Mesendoderm (in vitro differentiated cells): ENCODE measurements at regions not wholly inside any gene's neighbourhood (a gene's known extent, or its start where the extent isn't known, plus 50 kb on each side); places are given as distances from the start of the nearest gene placed in this dataset.
A peak's percentile ranks its signal among the peaks of the same experiment; 100 is the strongest.

ENCODE experiments used
- DNase-seq: peaks from one replicate; pipeline ENCODE4 v3.0.0; 2013
- H2AK5ac ChIP-seq: 2 replicates; pipeline ENCODE4 v1.6.1; 2013; ENCODE audit warnings: low read length, inconsistent platforms
- H2BK120ac ChIP-seq: 2 replicates; pipeline ENCODE4 v1.6.1; 2013; ENCODE audit warnings: low read depth, mild to moderate bottlenecking, low read length, moderate library complexity, mixed read lengths
- H2BK15ac ChIP-seq: replicated peaks from 2 replicates; pipeline ENCODE4 v1.6.1; 2013; ENCODE audit warnings: low read depth, mild to moderate bottlenecking, moderate library complexity
- H2BK5ac ChIP-seq: 2 replicates; pipeline ENCODE4 v1.6.1; 2013; ENCODE audit warnings: low read length, inconsistent platforms
- H3K18ac ChIP-seq: 2 replicates; pipeline ENCODE4 v1.6.1; 2013; ENCODE audit warnings: mild to moderate bottlenecking, low read length, mixed read lengths
- H3K23ac ChIP-seq: one replicate; pipeline ENCODE4 v1.6.1; 2013; ENCODE audit warnings: low read length
- H3K27ac ChIP-seq: 2 replicates; pipeline ENCODE4 v1.5.1; 2013; ENCODE audit warnings: low read depth, mild to moderate bottlenecking, inconsistent platforms, low read length, moderate library complexity
- H3K27me3 ChIP-seq: 2 replicates; pipeline ENCODE4 v1.6.1; 2013; ENCODE audit warnings: low read length, control low read depth, mild to moderate bottlenecking, inconsistent platforms; ENCODE audit not compliant: insufficient read depth, poor library complexity
- H3K36me3 ChIP-seq: 2 replicates; pipeline ENCODE4 v1.6.1; 2013; ENCODE audit warnings: low read length, inconsistent platforms; ENCODE audit not compliant: control insufficient read depth, insufficient read depth
- H3K4ac ChIP-seq: one replicate; pipeline ENCODE4 v1.6.1; 2013; ENCODE audit warnings: low read depth, mild to moderate bottlenecking, low read length, moderate library complexity
- H3K4me1 ChIP-seq: 2 replicates; pipeline ENCODE4 v1.6.1; 2013; ENCODE audit warnings: low read depth, low read length, inconsistent platforms; ENCODE audit not compliant: control insufficient read depth
- H3K4me2 ChIP-seq: 2 replicates; pipeline ENCODE4 v1.6.1; 2013; ENCODE audit warnings: low read length
- H3K4me3 ChIP-seq: 2 replicates; pipeline ENCODE4 v1.5.1; 2013; ENCODE audit warnings: mild to moderate bottlenecking, low read length
- H3K56ac ChIP-seq: one replicate; pipeline ENCODE4 v1.6.1; 2013; ENCODE audit warnings: low read length
- H3K79me1 ChIP-seq: 2 replicates; pipeline ENCODE4 v1.6.1; 2013; ENCODE audit warnings: low read length, inconsistent platforms
- H3K79me2 ChIP-seq: 2 replicates; pipeline ENCODE4 v1.6.1; 2013; ENCODE audit warnings: mild to moderate bottlenecking, low read length; ENCODE audit not compliant: control insufficient read depth, insufficient read depth
- H3K9ac ChIP-seq: 2 replicates; pipeline ENCODE4 v1.6.1; 2013; ENCODE audit warnings: low read length, inconsistent platforms
- H4K5ac ChIP-seq: one replicate; pipeline ENCODE4 v1.6.1; 2013; ENCODE audit warnings: low read length
- H4K8ac ChIP-seq: one replicate; pipeline ENCODE4 v1.6.1; 2013; ENCODE audit warnings: low read depth, mild to moderate bottlenecking, control low read depth, low read length, moderate library complexity
- WGBS: extraction: QIAGEN DNeasy Blood & Tissue Kit; methylation state at CpG from one replicate; pipeline ENCODE4 v1.1.7; 2013; ENCODE audit warnings: low lambda C conversion rate, missing lambda C conversion rate; ENCODE audit not compliant: insufficient coverage; ENCODE audit errors: extremely low coverage; 5-methylcytosine and 5-hydroxymethylcytosine counted together

DNA sequence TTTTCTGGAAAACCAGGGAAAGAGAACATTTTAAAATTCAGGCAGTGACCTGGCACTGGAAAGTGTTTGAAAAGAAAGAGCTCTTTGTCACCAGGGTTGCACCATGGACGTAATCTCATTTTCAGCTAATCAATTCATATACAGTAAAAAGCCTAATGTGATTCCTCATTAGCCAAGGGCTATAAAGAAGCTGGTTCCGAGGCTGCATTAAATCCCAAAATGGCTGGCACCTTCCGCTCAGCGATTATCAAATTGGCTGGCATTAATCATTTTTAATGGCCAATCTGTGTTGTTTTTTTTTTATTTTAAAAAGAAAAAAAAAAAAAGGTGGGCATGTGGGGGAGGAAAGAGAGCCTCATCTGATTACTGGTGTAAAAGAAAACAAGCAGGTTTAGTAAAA lies 341.4 kb downstream of the RAB28 start:
- Histone ChIP-seq H2BK5ac (no peak overlapping the region), H3K4me1 (no peaks in the 10 kb centered on the region)
- WGBS, result no CpG with 5 or more reads among the region's 4 CpGs

DNA sequence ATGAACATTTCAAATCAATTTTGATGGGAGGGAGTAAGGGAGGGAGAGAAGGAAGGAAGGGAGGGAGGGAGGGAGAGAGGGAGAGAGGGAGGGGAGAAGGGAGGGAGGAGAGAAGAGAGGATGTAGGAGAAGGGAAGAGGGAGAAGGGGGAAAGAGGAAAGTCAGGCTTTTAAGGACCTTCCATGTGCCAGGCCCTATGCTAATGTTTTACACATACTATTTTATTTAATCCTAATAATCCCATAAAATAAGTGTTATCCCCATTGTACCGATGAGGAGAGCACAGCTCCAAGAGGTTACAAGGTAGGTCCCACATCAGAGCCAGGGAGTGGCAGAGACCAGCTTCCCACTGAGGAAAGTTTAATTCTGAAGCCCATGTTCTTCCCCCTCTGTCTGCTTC lies 341.9 kb downstream of the RAB28 start:
- Histone ChIP-seq H2BK120ac (no peak overlapping the region), H3K36me3 (no peaks in the 10 kb centered on the region), H2BK15ac (no peak overlapping the region), H3K4me2 (no peak overlapping the region), H3K4me3 (no peak overlapping the region), H3K23ac (no peak overlapping the region), H3K56ac (no peak overlapping the region), H2BK5ac (no peak overlapping the region), H3K4ac (peak overlapping the region; percentile 7), H3K79me2 (no peaks in the 10 kb centered on the region), H3K27ac (no peak overlapping the region), H3K9ac (no peak overlapping the region), H2AK5ac (no peak overlapping the region), H4K5ac (no peak overlapping the region), H3K18ac (no peak overlapping the region), H3K27me3 (no peaks in the 10 kb centered on the region), H3K79me1 (no peaks in the 10 kb centered on the region), H4K8ac (no peak overlapping the region), H3K4me1 (no peaks in the 10 kb centered on the region)
- DNase-seq, result no peak
- no CpG with 5 or more reads among the region's 1 CpG for WGBS

More for the DNA sequence above, 341.4 kb downstream of the RAB28 start:
- H3K36me3 ChIP-seq, result no peaks in the 10 kb centered on the region
- DNase-seq, result no peak
- H2BK120ac ChIP-seq, result no peak overlapping the region
- H4K5ac ChIP-seq, result no peak overlapping the region
- H3K56ac ChIP-seq, result no peak overlapping the region
- H3K79me2 ChIP-seq, result no peaks in the 10 kb centered on the region
- H3K79me1 ChIP-seq, result no peaks in the 10 kb centered on the region
- H3K27me3 ChIP-seq, result no peaks in the 10 kb centered on the region
- no peak overlapping the region for H3K18ac ChIP-seq
- H2BK15ac ChIP-seq, result no peak overlapping the region
- no peak overlapping the region for H3K4me3 ChIP-seq
- no peak overlapping the region for H3K4ac ChIP-seq
- H4K8ac ChIP-seq, result no peak overlapping the region
- no peak overlapping the region for H3K27ac ChIP-seq
- no peak overlapping the region for H3K23ac ChIP-seq
- H2AK5ac ChIP-seq, result no peak overlapping the region
- no peak overlapping the region for H3K4me2 ChIP-seq
- H3K9ac ChIP-seq, result no peak overlapping the region

DNA sequence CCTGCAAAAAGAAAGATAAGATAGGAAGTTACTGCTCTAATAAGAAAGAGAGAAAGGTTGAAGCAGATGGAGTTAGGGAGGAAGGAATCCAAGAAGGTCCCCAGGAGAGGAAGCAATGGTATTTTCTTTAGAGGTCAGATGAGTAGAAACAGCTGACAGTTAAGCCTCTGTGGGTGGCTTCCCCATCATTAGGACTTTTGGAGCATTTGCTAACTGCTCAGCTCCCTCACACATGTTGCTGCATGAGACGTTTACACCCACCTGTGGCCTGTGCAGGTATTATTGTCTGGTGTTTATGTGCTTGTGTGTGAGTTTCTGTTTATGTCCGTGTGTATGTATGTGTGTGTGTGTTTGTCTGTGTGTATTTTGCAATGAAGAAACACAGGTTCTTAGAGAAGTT lies 346.8 kb downstream of the RAB28 start:
- H2BK120ac ChIP-seq, result no peak overlapping the region
- no peak overlapping the region for H4K5ac ChIP-seq
- no CpG with 5 or more reads among the region's 2 CpGs for WGBS
- H3K9ac ChIP-seq, result no peak overlapping the region
- no peak overlapping the region for H4K8ac ChIP-seq
- no peaks in the 10 kb centered on the region for H3K79me1 ChIP-seq
- H3K27me3 ChIP-seq, result no peaks in the 10 kb centered on the region
- no peak overlapping the region for H3K23ac ChIP-seq
- H3K4ac ChIP-seq, result no peak overlapping the region
- no peaks in the 10 kb centered on the region for H3K4me1 ChIP-seq
- no peak overlapping the region for H3K56ac ChIP-seq
- H3K79me2 ChIP-seq, result no peaks in the 10 kb centered on the region
- H2BK5ac ChIP-seq, result no peak overlapping the region
- H2AK5ac ChIP-seq, result no peak overlapping the region
- no peak overlapping the region for H3K4me3 ChIP-seq
- no peak overlapping the region for H3K18ac ChIP-seq
- no peak for DNase-seq
- no peak overlapping the region for H3K4me2 ChIP-seq
- no peak overlapping the region for H3K27ac ChIP-seq
- H3K36me3 ChIP-seq, result no peaks in the 10 kb centered on the region
- no peak overlapping the region for H2BK15ac ChIP-seq

DNA sequence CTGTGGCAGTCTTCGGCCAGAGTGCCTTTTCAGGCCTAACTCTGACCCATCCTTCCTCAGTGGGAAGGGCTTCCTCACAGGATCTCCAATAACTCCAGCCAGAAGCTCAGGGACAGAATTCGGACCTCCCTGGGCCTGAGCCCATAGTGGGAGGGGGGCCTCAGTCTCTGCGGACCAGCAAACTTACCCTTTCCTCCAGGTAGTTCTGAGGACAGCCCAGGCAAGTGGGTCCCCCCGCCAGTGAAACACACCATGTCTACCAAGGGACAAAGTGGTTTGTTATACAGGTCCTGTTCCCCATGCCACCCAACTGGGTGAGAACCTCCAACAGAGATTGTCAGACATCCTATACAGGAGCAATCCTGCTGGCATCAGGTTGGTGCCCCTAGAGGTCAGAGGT lies 350.4 kb downstream of the RAB28 start:
- H3K4ac ChIP-seq, result no peak overlapping the region
- no peak for DNase-seq
- no CpG with 5 or more reads among the region's 4 CpGs for WGBS
- no peak overlapping the region for H2BK15ac ChIP-seq
- no peak overlapping the region for H3K23ac ChIP-seq
- H4K8ac ChIP-seq, result no peak overlapping the region
- H3K79me1 ChIP-seq, result no peaks in the 10 kb centered on the region
- H3K4me3 ChIP-seq, result no peak overlapping the region
- no peaks in the 10 kb centered on the region for H3K27me3 ChIP-seq
- H4K5ac ChIP-seq, result no peak overlapping the region
- no peaks in the 10 kb centered on the region for H3K36me3 ChIP-seq
- H3K9ac ChIP-seq, result no peak overlapping the region
- no peak overlapping the region for H2BK5ac ChIP-seq
- no peaks in the 10 kb centered on the region for H3K4me1 ChIP-seq
- H2BK120ac ChIP-seq, result no peak overlapping the region
- no peak overlapping the region for H3K18ac ChIP-seq
- H3K27ac ChIP-seq, result no peak overlapping the region
- no peak overlapping the region for H3K4me2 ChIP-seq
- H3K79me2 ChIP-seq, result no peaks in the 10 kb centered on the region
- H3K56ac ChIP-seq, result no peak overlapping the region
- no peak overlapping the region for H2AK5ac ChIP-seq

DNA sequence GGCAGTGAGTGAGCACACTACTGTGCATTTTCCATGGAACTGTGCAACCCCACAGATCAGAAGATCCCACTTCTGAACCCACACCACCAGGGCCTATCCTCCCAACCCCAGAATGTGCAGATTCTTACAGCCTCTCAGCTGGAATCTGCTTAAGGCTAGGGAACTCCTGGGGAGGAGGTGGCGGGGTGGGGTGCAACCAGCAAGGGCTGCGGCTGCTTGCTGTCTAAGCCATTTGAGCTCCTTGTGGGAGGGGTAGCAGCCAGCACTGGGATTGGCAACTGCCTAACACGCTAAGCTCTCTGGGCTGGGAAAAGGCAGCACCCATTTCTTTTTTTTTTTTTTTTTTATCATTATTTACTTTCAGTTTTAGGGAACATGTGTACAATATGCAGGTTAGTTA lies 353.3 kb downstream of the RAB28 start:
- no peak overlapping the region for H3K56ac ChIP-seq
- H4K5ac ChIP-seq, result no peak overlapping the region
- H3K4me3 ChIP-seq, result no peak overlapping the region

DNA sequence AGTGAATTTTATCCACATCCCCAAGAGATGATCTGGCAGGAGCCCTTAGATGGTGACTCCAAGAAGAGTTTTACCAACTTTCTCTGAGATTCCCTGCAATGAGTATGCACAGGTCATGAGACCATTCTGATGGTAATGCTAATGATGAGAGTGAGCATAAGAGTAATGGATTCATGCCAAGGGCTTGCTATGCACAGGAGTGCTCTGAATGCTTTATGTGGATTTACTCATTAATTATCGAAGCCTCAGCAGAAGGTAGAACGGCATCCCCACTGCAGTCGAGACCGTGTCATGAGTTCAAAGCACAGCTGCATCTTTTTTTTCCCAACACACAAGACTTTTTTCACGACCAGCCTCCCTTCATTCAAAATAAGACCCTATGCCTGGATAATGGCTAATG lies 355.0 kb downstream of the RAB28 start:
- Histone ChIP-seq H3K18ac (no peak overlapping the region), H3K9ac (no peak overlapping the region), H2AK5ac (no peak overlapping the region), H2BK15ac (no peak overlapping the region), H3K4me2 (no peak overlapping the region), H3K79me2 (no peaks in the 10 kb centered on the region), H3K23ac (no peak overlapping the region), H3K4me3 (no peak overlapping the region), H3K4me1 (no peaks in the 10 kb centered on the region), H2BK5ac (no peak overlapping the region), H3K56ac (no peak overlapping the region), H3K79me1 (no peaks in the 10 kb centered on the region), H3K27me3 (no peaks in the 10 kb centered on the region), H3K36me3 (no peaks in the 10 kb centered on the region), H2BK120ac (no peak overlapping the region), H4K8ac (no peak overlapping the region), H3K4ac (no peak overlapping the region), H3K27ac (no peak overlapping the region), H4K5ac (no peak overlapping the region)
- WGBS, result no CpG with 5 or more reads among the region's 5 CpGs
- DNase-seq, result no peak

More for the DNA sequence above, 353.3 kb downstream of the RAB28 start:
- Histone ChIP-seq H3K9ac (no peak overlapping the region), H2AK5ac (no peak overlapping the region), H3K4me1 (no peaks in the 10 kb centered on the region), H3K4ac (no peak overlapping the region), H3K79me1 (no peaks in the 10 kb centered on the region), H3K79me2 (no peaks in the 10 kb centered on the region), H3K27me3 (no peaks in the 10 kb centered on the region), H3K4me2 (no peak overlapping the region), H2BK5ac (no peak overlapping the region), H3K23ac (no peak overlapping the region), H3K18ac (no peak overlapping the region), H3K27ac (no peak overlapping the region), H2BK15ac (no peak overlapping the region), H2BK120ac (no peak overlapping the region), H3K36me3 (no peaks in the 10 kb centered on the region), H4K8ac (no peak overlapping the region)
- WGBS, result no CpG with 5 or more reads among the region's 3 CpGs
- DNase-seq, result no peak
